Epithelial cell of proximal tubule (primary cell): ENCODE measurements at regions not wholly inside any gene's neighbourhood (a gene's known extent, or its start where the extent isn't known, plus 50 kb on each side); places are given as distances from the start of the nearest gene placed in this dataset.

Experiments used
- DNase-seq: peaks from one replicate; pipeline ENCODE4 v3.0.0-alpha.2; 2011; ENCODE audit warnings: low read depth
- H3K4me3 ChIP-seq: 2 replicates; pipeline ENCODE4 v1.5.1; 2011; ENCODE audit warnings: low read depth, mild to moderate bottlenecking, low read length
- CTCF ChIP-seq: conservative IDR thresholded peaks from 2 replicates; pipeline ENCODE4 v1.5.1; 2012; ENCODE audit warnings: low read depth, mild to moderate bottlenecking, low read length

GRCh38 chr2:122643725-122644329 is 888.4 kb downstream of the TSN start:
- no peak overlapping the region for H3K4me3 ChIP-seq
- no peak for TF ChIP-seq CTCF

GRCh38 chr2:122651236-122651635 is 895.8 kb downstream of the TSN start:
- H3K4me3 ChIP-seq: no peak overlapping the region
- TF ChIP-seq CTCF: no peak
- DNase-seq: no peak

More at GRCh38 chr2:122643725-122644329, 888.4 kb downstream of the TSN start:
- DNase-seq: peak; percentile 79

- TF ChIP-seq CTCF: no peak
- no peak overlapping the region for H3K4me3 ChIP-seq
- DNase-seq: no peak
Observed at GRCh38 chr2:122651780-122652179, 896.3 kb downstream of the TSN start.

- TF ChIP-seq CTCF: no peak
- no peak for DNase-seq
- no peak overlapping the region for H3K4me3 ChIP-seq
Observed at GRCh38 chr2:122652670-122653069, 897.2 kb downstream of the TSN start.

- DNase-seq: no peak
- no peak for TF ChIP-seq CTCF
- no peak overlapping the region for H3K4me3 ChIP-seq
Observed at GRCh38 chr2:122656403-122656802, 901.0 kb downstream of the TSN start.

GRCh38 chr2:122660786-122661634 is 905.6 kb downstream of the TSN start:
- TF ChIP-seq CTCF: peak; percentile 2
- H3K4me3 ChIP-seq: peak overlapping the region; percentile 42

More at GRCh38 chr2:122660786-122661634, 905.6 kb downstream of the TSN start:
- no peak for DNase-seq
